Panc1 (cell line): ENCODE measurements at regions not wholly inside any gene's neighbourhood (a gene's known extent, or its start where the extent isn't known, plus 50 kb on each side); places are given as distances from the start of the nearest gene placed in this dataset.

Experiments used
- ATAC-seq: fragments of 200-7000 bp; cut with Tn5 transposase; 2 replicates; pipeline ENCODE4 v1.9.1; 2020; ENCODE audit warnings: mild to moderate bottlenecking, moderate library complexity
- BruUV-seq: library from RNA; stranded (reverse); fragments of 400-500 nt; replicated peaks from 2 replicates; lab custom pipeline; 2021; lab: Mats Ljungman, UMichigan
- CTCF ChIA-PET: fragments of 300-600 bp; sonication (Branson Sonifier 250); formaldehyde crosslinking; loops from one replicate; lab custom pipeline; 2022; ENCODE audit warnings: antibody characterized with exemption; lab: Charles Lee
- POLR2A ChIA-PET: fragments of 300-600 bp; sonication (Branson Sonifier 250); formaldehyde crosslinking; loops from one replicate; lab custom pipeline; 2022; ENCODE audit warnings: antibody characterized with exemption; lab: Charles Lee
- DNase-seq: peaks from one replicate; pipeline ENCODE4 v3.0.0-alpha.2; 2010; ENCODE audit warnings: low read depth, low spot score
- H3K27ac ChIP-seq: 2 replicates; pipeline ENCODE4 v1.5.1; 2011; ENCODE audit warnings: mild to moderate bottlenecking, low read length, inconsistent platforms
- H3K27me3 ChIP-seq: fragments of 200-500 bp; sonication (Bioruptor generic); 2 replicates; pipeline ENCODE4 v1.6.0; 2014; ENCODE audit warnings: low read length, inconsistent platforms; ENCODE audit not compliant: control insufficient read depth, insufficient read depth
- H3K36me3 ChIP-seq: fragments of 200-500 bp; sonication (Bioruptor generic); 2 replicates; pipeline ENCODE4 v1.5.1; 2014; ENCODE audit warnings: inconsistent platforms, mild to moderate bottlenecking, low read length, moderate library complexity; ENCODE audit not compliant: control insufficient read depth, insufficient read depth
- H3K4me1 ChIP-seq: 2 replicates; pipeline ENCODE4 v1.5.1; 2011; ENCODE audit warnings: inconsistent platforms, mild to moderate bottlenecking, low read length, moderate library complexity; ENCODE audit not compliant: control insufficient read depth, insufficient read depth
- H3K4me3 ChIP-seq, 2 experiments: 2 replicates each; pipeline ENCODE4 v1.5.1; 2011 to 2012; ENCODE audit warnings: low read depth in 2 of 2, low read length in 2 of 2, mild to moderate bottlenecking in 2 of 2, inconsistent platforms in 1 of 2, moderate library complexity in 1 of 2
- H3K9me3 ChIP-seq: fragments of 200-500 bp; sonication (Bioruptor generic); 2 replicates; pipeline ENCODE4 v1.5.1; 2014; ENCODE audit warnings: low read depth, mild to moderate bottlenecking, inconsistent platforms, low read length, moderate library complexity; ENCODE audit not compliant: control insufficient read depth, insufficient read depth
- CTCF ChIP-seq: fragments of 450-650 bp; IDR thresholded peaks from 2 replicates; pipeline ENCODE4 v1.5.1; 2017; ENCODE audit warnings: mild to moderate bottlenecking
- POLR2AphosphoS5 ChIP-seq: IDR thresholded peaks from 2 replicates; pipeline ENCODE4 v1.6.1; 2012; ENCODE audit warnings: mild to moderate bottlenecking, low read depth, low read length, moderate library complexity
- REST ChIP-seq, 2 experiments: IDR thresholded peaks; 2 replicates each; pipeline ENCODE4 v1.6.1; 2011 to 2012; ENCODE audit warnings: low read depth in 2 of 2, control low read depth in 1 of 2, low read length in 1 of 2, mild to moderate bottlenecking in 1 of 2, moderate library complexity in 1 of 2; ENCODE audit not compliant: insufficient read depth in 1 of 2
- SIN3A ChIP-seq: IDR thresholded peaks from 2 replicates; pipeline ENCODE4 v1.6.1; 2012; ENCODE audit warnings: low read depth, mild to moderate bottlenecking, low read length, moderate library complexity, borderline replicate concordance; ENCODE audit not compliant: insufficient read depth
- TCF7L2 ChIP-seq: IDR thresholded peaks from 2 replicates; pipeline ENCODE4 v1.6.1; 2011; ENCODE audit warnings: mild to moderate bottlenecking, low read depth, low read length, inconsistent platforms
- in situ Hi-C: cut with HindIII; loops from 2 replicates; pipeline ENCODE4 v1.10.0; 2016; ENCODE audit warnings: low sequenced_read_pairs, low pct_unique_long_range_greater_than_20kb
- intact Hi-C: fragments of 100-400 bp; cut with micrococcal nuclease; formaldehyde crosslinking; loops from one replicate; pipeline ENCODE4 v1.10.0; 2022; ENCODE audit not compliant: unreplicated experiment

- no peak for TF ChIP-seq REST (IDR thresholded peaks at IDR 0.05; ENCODE audit: insufficient read depth in 1 of 2, low read depth in 2 of 2, low read length in 1 of 2)
- no peak for TF ChIP-seq CTCF
- no peak for TF ChIP-seq POLR2AphosphoS5
- TF ChIP-seq TCF7L2 = no peak
- Histone ChIP-seq H3K36me3 (no peaks in the 10 kb centered on the region), H3K27me3 (no peaks in the 10 kb centered on the region; the same call in 1 of the 2 replicates), H3K4me3 (no peak overlapping the region), H3K4me1 (no peaks in the 10 kb centered on the region), H3K9me3 (no peaks in the 10 kb centered on the region), H3K27ac (no peak overlapping the region)
- POLR2A ChIA-PET = no interaction called here
- DNase-seq = no peak
- CTCF ChIA-PET = no interaction called here
- ATAC-seq = no peak
- in situ Hi-C loops = no loop called here
- no TSS peak for BruUV-seq
- intact Hi-C loops = no loop called here
Measured at GRCh38 chr1:223033658-223034057, 109.4 kb downstream of the TLR5 start.

- in situ Hi-C loops (no loop called here), intact Hi-C loops (no loop called here)
- H3K36me3 ChIP-seq = no peaks in the 10 kb centered on the region
- BruUV-seq = no TSS peak
- H3K27ac ChIP-seq = no peak overlapping the region
- H3K4me3 ChIP-seq = no peak overlapping the region
- no peak for ATAC-seq
- H3K4me1 ChIP-seq = no peaks in the 10 kb centered on the region
- no peaks in the 10 kb centered on the region for H3K9me3 ChIP-seq
- DNase-seq = no peak
- no peaks in the 10 kb centered on the region; the same call in 1 of the 2 replicates for H3K27me3 ChIP-seq
- ChIA-PET POLR2A (no interaction called here), CTCF (no interaction called here)
- TF ChIP-seq POLR2AphosphoS5 (no peak), CTCF (no peak), REST (IDR thresholded peaks at IDR 0.05; ENCODE audit: insufficient read depth in 1 of 2, low read depth in 2 of 2, low read length in 1 of 2) (no peak), TCF7L2 (no peak), SIN3A (no peak)
Measured at GRCh38 chr1:223034270-223034798, 108.7 kb downstream of the TLR5 start.
